ENCODE measurements at regions not wholly inside any gene's neighbourhood (a gene's known extent, or its start where the extent isn't known, plus 50 kb on each side); places are given as distances from the start of the nearest gene placed in this dataset.
"Not testable (repeated sequence)": the region's sequence is repeated elsewhere in the genome, so short reads cannot be mapped to it uniquely, and the experiment has no call there.

DNA sequence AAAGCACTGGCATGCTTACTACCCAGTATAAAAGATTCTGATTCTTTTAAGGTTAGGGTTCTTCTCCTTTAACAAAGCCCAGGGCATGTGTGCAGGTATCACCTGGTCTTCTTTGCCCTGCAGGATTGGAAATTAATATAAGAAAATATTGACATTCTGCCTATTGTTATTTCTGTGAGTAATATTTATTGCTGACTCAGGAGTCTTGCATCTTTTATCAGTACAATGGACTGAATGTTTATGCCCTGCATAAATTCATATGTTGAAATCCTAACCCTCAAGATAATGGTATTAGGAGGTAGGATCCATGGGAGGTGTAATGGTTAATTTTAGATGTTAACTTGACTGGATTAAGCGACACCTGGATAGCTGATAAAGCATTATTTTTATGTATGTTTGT lies 189.0 kb downstream of the LRRC70 start:
- Mint-ChIP-seq H3K4me3 (ENCODE audit: unreplicated experiment) (no peak overlapping the region), H3K27ac (ENCODE audit: low read depth, unreplicated experiment) (no peak overlapping the region), H3K36me3 (ENCODE audit: insufficient read depth, unreplicated experiment) (no peaks in the 10 kb centered on the region), H3K9me3 (ENCODE audit: unreplicated experiment) (no peaks in the 10 kb centered on the region), H3K27me3 (ENCODE audit: insufficient read depth, unreplicated experiment) (no peaks in the 10 kb centered on the region), H3K4me1 (ENCODE audit: insufficient read depth, unreplicated experiment) (no peaks in the 10 kb centered on the region)
- ChIA-PET POLR2A (no interaction called here), CTCF (no interaction called here)
- intact Hi-C loops (cut with micrococcal nuclease), result no loop called here
- no TSS peak for BruUV-seq (replicated peaks)
- TF ChIP-seq, protein P1, sequence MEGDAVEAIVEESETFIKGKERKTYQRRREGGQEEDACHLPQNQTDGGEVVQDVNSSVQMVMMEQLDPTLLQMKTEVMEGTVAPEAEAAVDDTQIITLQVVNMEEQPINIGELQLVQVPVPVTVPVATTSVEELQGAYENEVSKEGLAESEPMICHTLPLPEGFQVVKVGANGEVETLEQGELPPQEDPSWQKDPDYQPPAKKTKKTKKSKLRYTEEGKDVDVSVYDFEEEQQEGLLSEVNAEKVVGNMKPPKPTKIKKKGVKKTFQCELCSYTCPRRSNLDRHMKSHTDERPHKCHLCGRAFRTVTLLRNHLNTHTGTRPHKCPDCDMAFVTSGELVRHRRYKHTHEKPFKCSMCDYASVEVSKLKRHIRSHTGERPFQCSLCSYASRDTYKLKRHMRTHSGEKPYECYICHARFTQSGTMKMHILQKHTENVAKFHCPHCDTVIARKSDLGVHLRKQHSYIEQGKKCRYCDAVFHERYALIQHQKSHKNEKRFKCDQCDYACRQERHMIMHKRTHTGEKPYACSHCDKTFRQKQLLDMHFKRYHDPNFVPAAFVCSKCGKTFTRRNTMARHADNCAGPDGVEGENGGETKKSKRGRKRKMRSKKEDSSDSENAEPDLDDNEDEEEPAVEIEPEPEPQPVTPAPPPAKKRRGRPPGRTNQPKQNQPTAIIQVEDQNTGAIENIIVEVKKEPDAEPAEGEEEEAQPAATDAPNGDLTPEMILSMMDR (IDR thresholded peaks at IDR 0.05; ENCODE audit: unreplicated experiment), result no peak
- DNase-seq (ENCODE audit: unreplicated experiment), result no peak

DNA sequence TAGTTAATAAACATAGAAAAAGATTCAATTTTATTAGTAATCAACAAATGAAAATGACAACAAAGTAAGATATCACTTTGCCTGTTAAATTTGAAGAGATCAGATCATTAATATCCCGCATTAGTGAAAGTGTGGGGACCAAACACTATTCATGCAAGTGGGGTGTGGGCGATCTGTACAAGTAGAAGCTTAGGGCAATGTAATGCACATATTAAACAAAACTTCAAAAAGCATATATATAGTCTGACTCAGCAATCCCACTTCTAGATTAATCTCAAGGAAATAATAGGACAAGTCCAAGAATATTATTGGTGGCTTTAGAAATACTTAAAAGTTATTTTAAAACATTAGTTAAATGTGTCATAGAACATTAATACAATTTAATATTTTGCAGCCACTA lies 188.5 kb downstream of the LRRC70 start:
- no peaks in the 10 kb centered on the region for H3K27me3 Mint-ChIP-seq (ENCODE audit: insufficient read depth, unreplicated experiment)
- ChIA-PET CTCF (no interaction called here), POLR2A (no interaction called here)
- H3K36me3 Mint-ChIP-seq (ENCODE audit: insufficient read depth, unreplicated experiment), result no peaks in the 10 kb centered on the region
- DNase-seq (ENCODE audit: unreplicated experiment), result no peak
- no peak overlapping the region for H3K27ac Mint-ChIP-seq (ENCODE audit: low read depth, unreplicated experiment)
- no peaks in the 10 kb centered on the region for H3K9me3 Mint-ChIP-seq (ENCODE audit: unreplicated experiment)
- no TSS peak for BruUV-seq (replicated peaks)
- no peak overlapping the region for H3K4me3 Mint-ChIP-seq (ENCODE audit: unreplicated experiment)
- TF ChIP-seq, protein P1 (IDR thresholded peaks at IDR 0.05; ENCODE audit: unreplicated experiment), result no peak
- intact Hi-C loops (cut with micrococcal nuclease), result no loop called here
- no peaks in the 10 kb centered on the region for H3K4me1 Mint-ChIP-seq (ENCODE audit: insufficient read depth, unreplicated experiment)

DNA sequence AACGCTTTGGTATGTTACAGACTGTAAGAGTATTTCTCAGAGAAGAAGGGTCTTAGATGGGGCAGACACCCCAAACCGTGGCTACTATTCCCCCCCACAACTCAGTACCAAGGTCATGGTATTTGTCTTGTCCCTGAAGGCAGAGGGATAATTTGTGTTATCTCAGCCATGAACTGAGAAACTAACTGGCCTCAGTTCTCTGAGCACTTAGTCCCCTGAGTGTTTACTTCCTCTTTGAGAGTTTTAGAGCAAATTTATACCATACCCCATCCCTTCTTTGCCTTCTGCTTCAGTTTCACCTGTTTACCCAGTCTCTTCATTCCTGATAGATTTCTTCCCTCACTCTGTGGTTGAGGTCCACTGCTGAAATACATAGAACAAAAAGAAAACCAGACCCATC lies 183.9 kb downstream of the LRRC70 start:
- ChIA-PET CTCF (no interaction called here), POLR2A (no interaction called here)
- Mint-ChIP-seq H3K27me3 (ENCODE audit: insufficient read depth, unreplicated experiment) (no peaks in the 10 kb centered on the region), H3K4me3 (ENCODE audit: unreplicated experiment) (no peak overlapping the region), H3K9me3 (ENCODE audit: unreplicated experiment) (no peaks in the 10 kb centered on the region), H3K27ac (ENCODE audit: low read depth, unreplicated experiment) (no peak overlapping the region), H3K4me1 (ENCODE audit: insufficient read depth, unreplicated experiment) (no peaks in the 10 kb centered on the region), H3K36me3 (ENCODE audit: insufficient read depth, unreplicated experiment) (no peaks in the 10 kb centered on the region)
- intact Hi-C loops (cut with micrococcal nuclease), result no loop called here
- BruUV-seq (replicated peaks), result no TSS peak
- TF ChIP-seq, protein P1 (IDR thresholded peaks at IDR 0.05; ENCODE audit: unreplicated experiment), result no peak
- no peak for DNase-seq (ENCODE audit: unreplicated experiment)

DNA sequence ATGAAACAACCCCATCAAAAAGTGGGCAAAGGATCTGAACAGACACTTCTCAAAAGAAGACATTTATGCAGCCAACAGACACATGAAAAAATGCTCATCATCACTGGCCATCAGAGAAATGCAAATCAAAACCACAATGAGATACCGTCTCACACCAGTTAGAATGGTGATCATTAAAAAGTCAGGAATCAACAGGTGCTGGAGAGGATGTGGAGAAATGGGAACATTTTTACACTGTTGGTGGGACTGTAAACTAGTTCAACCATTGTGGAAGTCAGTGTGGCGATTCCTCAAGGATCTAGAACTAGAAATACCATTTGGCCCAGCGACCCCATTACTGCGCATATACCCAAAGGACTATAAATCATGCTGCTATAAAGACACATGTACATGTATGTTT lies 179.1 kb downstream of the LRRC70 start:
- H3K9me3 Mint-ChIP-seq (ENCODE audit: unreplicated experiment); H3K4me3 Mint-ChIP-seq (ENCODE audit: unreplicated experiment); H3K27ac Mint-ChIP-seq (ENCODE audit: low read depth, unreplicated experiment); H3K4me1 Mint-ChIP-seq (ENCODE audit: insufficient read depth, unreplicated experiment); BruUV-seq (replicated peaks); H3K27me3 Mint-ChIP-seq (ENCODE audit: insufficient read depth, unreplicated experiment); intact Hi-C loops (cut with micrococcal nuclease); H3K36me3 Mint-ChIP-seq (ENCODE audit: insufficient read depth, unreplicated experiment); DNase-seq (ENCODE audit: unreplicated experiment); CTCF ChIA-PET: not testable (repeated sequence)
- POLR2A ChIA-PET, result interaction anchor here (0.6 kb wide), 1 partner anchor 142 kb away, joined by 3 read pairs; no protein-coding TSS in a partner anchor

DNA sequence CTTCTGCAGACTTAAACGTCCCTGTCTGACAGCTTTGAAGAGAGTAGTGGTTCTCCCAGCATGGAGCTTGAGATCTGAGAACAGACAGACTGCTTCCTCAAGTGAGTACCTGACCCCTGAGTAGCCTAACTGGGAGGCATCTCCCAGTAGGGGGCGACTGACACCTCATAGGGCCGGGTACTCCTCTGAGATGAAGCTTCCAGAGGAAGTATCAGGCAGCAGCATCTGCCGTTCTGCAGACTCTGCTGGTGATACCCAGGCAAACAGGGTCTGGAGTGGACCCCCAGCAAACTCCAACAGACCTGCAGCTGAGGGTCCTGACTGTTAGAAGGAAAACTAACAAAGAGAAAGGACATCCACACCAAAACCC lies 174.4 kb downstream of the LRRC70 start:
- H3K27ac Mint-ChIP-seq (ENCODE audit: low read depth, unreplicated experiment); H3K9me3 Mint-ChIP-seq (ENCODE audit: unreplicated experiment); H3K4me3 Mint-ChIP-seq (ENCODE audit: unreplicated experiment); BruUV-seq (replicated peaks); H3K27me3 Mint-ChIP-seq (ENCODE audit: insufficient read depth, unreplicated experiment); H3K36me3 Mint-ChIP-seq (ENCODE audit: insufficient read depth, unreplicated experiment); DNase-seq (ENCODE audit: unreplicated experiment); POLR2A ChIA-PET; H3K4me1 Mint-ChIP-seq (ENCODE audit: insufficient read depth, unreplicated experiment); intact Hi-C loops (cut with micrococcal nuclease): not testable (repeated sequence)
- CTCF ChIA-PET, result interaction anchor here (0.6 kb wide), 1 partner anchor 167 kb away, joined by 3 read pairs; no protein-coding TSS in a partner anchor

DNA sequence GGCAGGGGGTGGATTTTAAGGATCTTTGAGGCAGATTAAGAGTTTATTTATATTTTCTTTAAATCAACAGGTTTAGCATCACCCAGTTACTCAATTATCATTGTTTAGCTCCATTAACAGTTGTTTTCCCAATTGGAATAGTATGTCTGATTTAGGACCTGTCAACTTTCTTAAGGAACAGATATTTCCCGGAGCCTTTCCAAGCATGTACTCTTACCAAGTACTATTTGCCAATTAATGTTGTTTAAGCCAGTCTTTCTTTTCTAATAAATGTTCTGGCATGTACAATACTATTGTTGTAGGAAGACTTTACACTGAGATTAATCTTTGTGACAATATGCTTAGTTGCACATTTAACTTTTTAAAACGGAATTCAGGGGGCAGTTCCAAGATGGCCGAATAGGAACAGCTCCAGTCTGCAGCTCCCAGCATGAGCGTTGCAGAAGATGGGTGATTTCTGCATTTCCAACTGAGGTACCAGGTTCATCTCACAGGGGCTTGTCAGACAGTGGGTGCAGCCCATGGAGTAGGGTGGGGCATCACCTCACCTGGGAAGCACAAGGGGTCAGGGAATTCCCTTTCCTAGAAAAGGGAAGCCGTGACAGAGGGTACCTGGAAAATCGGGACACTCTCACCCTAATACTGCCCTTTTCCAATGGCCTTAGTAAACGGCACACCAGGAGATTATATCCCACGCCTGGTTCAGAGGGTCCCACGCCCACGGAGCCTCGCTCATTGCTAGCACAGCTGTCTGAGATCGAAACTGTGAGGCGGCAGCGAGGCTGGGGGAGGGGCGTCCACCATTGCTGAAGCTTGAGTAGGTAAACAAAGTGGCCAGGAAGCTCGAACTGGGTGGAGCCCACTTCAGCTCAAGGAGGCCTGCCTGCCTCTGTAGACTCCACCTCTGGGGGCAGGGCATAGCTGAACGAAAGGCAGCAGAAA lies 173.7 kb downstream of the LRRC70 start:
- BruUV-seq (replicated peaks); intact Hi-C loops (cut with micrococcal nuclease); H3K9me3 Mint-ChIP-seq (ENCODE audit: unreplicated experiment); H3K27ac Mint-ChIP-seq (ENCODE audit: low read depth, unreplicated experiment); H3K36me3 Mint-ChIP-seq (ENCODE audit: insufficient read depth, unreplicated experiment); H3K4me3 Mint-ChIP-seq (ENCODE audit: unreplicated experiment); POLR2A ChIA-PET; H3K27me3 Mint-ChIP-seq (ENCODE audit: insufficient read depth, unreplicated experiment); DNase-seq (ENCODE audit: unreplicated experiment); H3K4me1 Mint-ChIP-seq (ENCODE audit: insufficient read depth, unreplicated experiment): not testable (repeated sequence)
- CTCF ChIA-PET, result interaction anchor here (0.6 kb wide), 1 partner anchor 1205 kb away, joined by 3 read pairs; no protein-coding TSS in a partner anchor

All from MCF 10A (cell line).